ENCODE measurements at regions not wholly inside any gene's neighbourhood (a gene's known extent, or its start where the extent isn't known, plus 50 kb on each side); places are given as distances from the start of the nearest gene placed in this dataset.

GRCh38 chr18:78757014-78757413, 222.6 kb upstream of the SALL3 start:
- DNase-seq, result peak in 1 of 2 donors; percentile 10

GRCh38 chr18:78758496-78758895, 221.1 kb upstream of the SALL3 start:
- TF ChIP-seq POLR2AphosphoS5 (IDR thresholded peaks at IDR 0.05), result no peak
- no peak for TF ChIP-seq CTCF (IDR thresholded peaks at IDR 0.05)
- no peak for TF ChIP-seq EP300 (IDR thresholded peaks at IDR 0.05)
- TF ChIP-seq POLR2A (IDR thresholded peaks at IDR 0.05), result no peak
- 78 to 82% (median 81%) methylated on average over 9 of the region's 9 CpGs for WGBS, 5 donors
- Histone ChIP-seq H3K4me1 (no peaks in the 10 kb centered on the region), H3K27ac (no peak overlapping the region), H3K27me3 (peaks cover 0 to 26% (median 0%) of the 10 kb centered on the region in 3 donors), H3K36me3 (no peaks in the 10 kb centered on the region), H3K4me3 (no peak overlapping the region), H3K9me3 (peaks cover 0 to 15% (median 8%) of the 10 kb centered on the region in 4 donors)
- no peak for DNase-seq
- intact Hi-C loops (cut with DNase I; ENCODE audit: low total_unique reads), result no loop called here

More at GRCh38 chr18:78757014-78757413, 222.6 kb upstream of the SALL3 start:
- intact Hi-C loops (cut with DNase I; ENCODE audit: low total_unique reads), result no loop called here
- H3K36me3 ChIP-seq, result no peaks in the 10 kb centered on the region
- 69 to 84% (median 78%) methylated on average over 10 of the region's 10 CpGs for WGBS, 5 donors
- H3K9me3 ChIP-seq, result peaks cover 0 to 12% (median 3%) of the 10 kb centered on the region in 4 donors
- no peak overlapping the region for H3K27ac ChIP-seq
- no peaks in the 10 kb centered on the region for H3K4me1 ChIP-seq
- TF ChIP-seq POLR2AphosphoS5 (IDR thresholded peaks at IDR 0.05) (no peak), EP300 (IDR thresholded peaks at IDR 0.05) (no peak), CTCF (IDR thresholded peaks at IDR 0.05) (no peak), POLR2A (IDR thresholded peaks at IDR 0.05) (no peak)
- H3K4me3 ChIP-seq, result no peak overlapping the region
- H3K27me3 ChIP-seq, result peaks cover 0 to 19% (median 0%) of the 10 kb centered on the region in 3 donors

- no peaks in the 10 kb centered on the region for H3K4me1 ChIP-seq
- H3K27ac ChIP-seq, result no peak overlapping the region
- intact Hi-C loops (cut with DNase I; ENCODE audit: low total_unique reads), result loop anchor here (5.0 kb wide), 1 partner anchor 50 kb away; no protein-coding TSS in a partner anchor
- 92 to 97% (median 95%) methylated on average over 7 to 8 of the region's 8 CpGs for WGBS, 5 donors
- H3K36me3 ChIP-seq, result no peaks in the 10 kb centered on the region
- H3K4me3 ChIP-seq, result no peak overlapping the region
- DNase-seq, result peak in 1 of 2 donors; percentile 11
- peaks cover 0 to 15% (median 8%) of the 10 kb centered on the region in 4 donors for H3K9me3 ChIP-seq
- H3K27me3 ChIP-seq, result peaks cover 0 to 46% (median 4%) of the 10 kb centered on the region in 3 donors
- TF ChIP-seq POLR2AphosphoS5 (IDR thresholded peaks at IDR 0.05) (no peak), CTCF (IDR thresholded peaks at IDR 0.05) (no peak), POLR2A (IDR thresholded peaks at IDR 0.05) (no peak), EP300 (IDR thresholded peaks at IDR 0.05) (no peak)
Measured at GRCh38 chr18:78762753-78763152, 216.9 kb upstream of the SALL3 start.

GRCh38 chr18:78764544-78764943, 215.1 kb upstream of the SALL3 start:
- H3K4me3 ChIP-seq, result no peak overlapping the region
- WGBS, 5 donors, result 82 to 94% (median 84%) methylated on average over 7 to 10 of the region's 10 CpGs
- DNase-seq, result no peak
- peaks cover 0 to 15% (median 5%) of the 10 kb centered on the region in 4 donors for H3K9me3 ChIP-seq
- intact Hi-C loops (cut with DNase I; ENCODE audit: low total_unique reads), result loop anchor here (5.0 kb wide), 1 partner anchor 48 kb away; no protein-coding TSS in a partner anchor
- TF ChIP-seq POLR2A (IDR thresholded peaks at IDR 0.05) (no peak), EP300 (IDR thresholded peaks at IDR 0.05) (no peak), CTCF (IDR thresholded peaks at IDR 0.05) (no peak), POLR2AphosphoS5 (IDR thresholded peaks at IDR 0.05) (no peak)
- H3K4me1 ChIP-seq, result peaks cover 3 to 17% (median 11%) of the 10 kb centered on the region in 4 donors
- H3K27me3 ChIP-seq, result peaks cover 0 to 53% (median 8%) of the 10 kb centered on the region in 3 donors
- H3K27ac ChIP-seq, result no peak overlapping the region
- H3K36me3 ChIP-seq, result no peaks in the 10 kb centered on the region
